Natural killer cell treated with Interleukin-12 subunit alpha and Interleukin-12 subunit beta and Interleukin-15 and Interleukin-18, amount 100 ng/mL, for 72 hours (primary cell): ENCODE measurements at regions not wholly inside any gene's neighbourhood (a gene's known extent, or its start where the extent isn't known, plus 50 kb on each side); places are given as distances from the start of the nearest gene placed in this dataset.
"Not testable (repeated sequence)": the region's sequence is repeated elsewhere in the genome, so short reads cannot be mapped to it uniquely, and the experiment has no call there.

Experiments used
- ATAC-seq, 2 donors: fragments of 150-1000 bp; cut with Tn5 transposase in 1 of 2; sonication (Bioruptor Pico), chemical (Tn5 transposase) in 1 of 2; 2 replicates each; pipeline ENCODE4 v1.10.0; 2021
- DNase-seq: peaks from one replicate; pipeline ENCODE4 v3.0.0; 2022; ENCODE audit warnings: low spot score
- H3K27ac Mint-ChIP-seq, 2 donors: 1 replicate in 1 of 2; 2 replicates in 1 of 2; pipeline ENCODE4 v1.8.0; 2022; ENCODE audit warnings: mixed read lengths in 2 of 2, mild to moderate bottlenecking in 1 of 2, moderate library complexity in 1 of 2
- H3K27me3 Mint-ChIP-seq, 2 donors: 1 replicate in 1 of 2; 2 replicates in 1 of 2; pipeline ENCODE4 v1.8.0; 2022; ENCODE audit warnings: mixed read lengths in 2 of 2
- H3K36me3 Mint-ChIP-seq: one replicate; pipeline ENCODE4 v1.8.0; 2022; ENCODE audit warnings: mixed read lengths
- H3K4me1 Mint-ChIP-seq, 2 donors: 1 replicate in 1 of 2; 2 replicates in 1 of 2; pipeline ENCODE4 v1.8.0; 2022; ENCODE audit warnings: low read depth in 2 of 2, mixed read lengths in 2 of 2, mild to moderate bottlenecking in 1 of 2
- H3K4me3 Mint-ChIP-seq: one replicate; pipeline ENCODE4 v1.8.0; 2022; ENCODE audit warnings: mixed read lengths
- H3K9me3 Mint-ChIP-seq: 2 replicates; pipeline ENCODE4 v1.8.0; 2022; ENCODE audit warnings: mixed read lengths

DNA sequence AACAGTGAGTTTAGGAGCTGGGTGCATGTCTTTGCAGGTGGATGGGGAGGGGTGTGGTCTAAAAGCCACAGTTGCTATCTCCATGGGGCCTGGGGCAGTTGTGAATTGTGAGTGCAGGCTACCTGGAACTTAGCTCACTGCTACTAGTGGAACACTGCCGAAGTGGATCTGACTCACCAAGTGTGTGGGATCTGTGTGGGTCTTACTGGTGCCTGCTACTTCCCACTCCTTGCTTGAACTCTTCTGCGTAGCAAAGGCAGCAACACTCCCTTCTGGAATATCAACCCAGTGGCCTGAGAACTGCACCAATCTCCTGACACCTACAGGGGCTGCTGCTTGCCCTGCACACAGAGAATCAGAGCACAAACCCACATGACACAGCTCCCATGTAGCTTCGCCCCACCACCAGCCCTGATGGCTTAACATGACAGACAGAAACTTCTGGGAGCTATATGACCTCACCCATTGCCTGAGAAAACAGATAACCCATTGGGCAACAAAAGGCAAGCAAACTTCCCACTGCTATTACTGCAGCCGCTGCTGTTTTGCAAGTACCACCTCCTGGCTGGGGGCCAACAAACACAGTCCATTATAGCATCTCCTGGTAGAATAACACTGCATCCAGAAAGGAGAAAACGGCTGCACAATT lies 455.1 kb upstream of the DDX18 start:
- H3K9me3 Mint-ChIP-seq, result peaks cover 24% of the 10 kb centered on the region
- no peaks in the 10 kb centered on the region for H3K36me3 Mint-ChIP-seq
- ATAC-seq (no peak), DNase-seq (no peak)
- H3K4me1 Mint-ChIP-seq, result no peaks in the 10 kb centered on the region
- H3K4me3 Mint-ChIP-seq, result no peak overlapping the region
- H3K27me3 Mint-ChIP-seq, result no peaks in the 10 kb centered on the region
- no peak overlapping the region for H3K27ac Mint-ChIP-seq

DNA sequence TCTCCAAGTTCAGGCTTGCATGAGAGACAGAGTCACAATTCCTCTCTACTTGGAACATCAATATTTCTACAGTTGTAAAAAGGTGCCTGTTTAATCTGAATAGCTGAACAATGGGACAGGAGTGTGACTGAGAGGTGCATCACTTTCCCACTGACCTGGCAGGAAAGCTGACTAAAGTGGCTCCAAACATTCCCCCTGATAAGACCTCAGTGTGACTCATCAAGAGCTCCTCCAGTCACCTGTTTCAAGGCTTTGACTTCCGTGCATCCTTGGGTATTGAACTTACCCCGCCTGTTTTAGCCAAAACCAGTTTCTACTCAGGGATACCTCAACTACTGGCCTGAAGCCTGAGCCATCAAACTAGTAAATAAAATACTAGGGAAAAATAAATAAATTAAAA lies 453.9 kb upstream of the DDX18 start:
- ATAC-seq, result no peak

DNA sequence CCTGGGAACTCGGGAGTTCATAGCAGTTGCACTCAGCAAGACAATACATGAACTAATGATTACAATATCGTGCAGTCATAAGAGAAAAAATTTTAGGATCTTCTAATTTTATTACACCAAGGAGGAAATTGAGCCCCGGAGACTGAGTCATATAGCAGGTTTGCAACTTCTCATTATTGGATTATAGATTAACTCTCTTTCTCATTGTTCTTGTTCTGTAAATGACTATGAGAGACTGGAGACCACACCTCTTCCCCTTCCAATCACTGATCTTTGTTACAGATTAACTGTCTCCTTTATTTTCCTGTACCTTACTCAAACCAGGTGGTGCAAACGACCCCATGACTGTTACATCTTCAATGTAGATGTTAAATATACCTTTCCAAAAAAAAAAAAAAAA lies 435.8 kb upstream of the DDX18 start:
- H3K36me3 Mint-ChIP-seq, result no peaks in the 10 kb centered on the region
- ATAC-seq, result no peak

More for the DNA sequence above, 453.9 kb upstream of the DDX18 start:
- DNase-seq, result no peak
- no peaks in the 10 kb centered on the region for H3K36me3 Mint-ChIP-seq
- no peak overlapping the region for H3K27ac Mint-ChIP-seq
- peaks cover 27% of the 10 kb centered on the region for H3K9me3 Mint-ChIP-seq
- no peak overlapping the region for H3K4me3 Mint-ChIP-seq
- H3K27me3 Mint-ChIP-seq, result no peaks in the 10 kb centered on the region
- no peaks in the 10 kb centered on the region for H3K4me1 Mint-ChIP-seq

DNA sequence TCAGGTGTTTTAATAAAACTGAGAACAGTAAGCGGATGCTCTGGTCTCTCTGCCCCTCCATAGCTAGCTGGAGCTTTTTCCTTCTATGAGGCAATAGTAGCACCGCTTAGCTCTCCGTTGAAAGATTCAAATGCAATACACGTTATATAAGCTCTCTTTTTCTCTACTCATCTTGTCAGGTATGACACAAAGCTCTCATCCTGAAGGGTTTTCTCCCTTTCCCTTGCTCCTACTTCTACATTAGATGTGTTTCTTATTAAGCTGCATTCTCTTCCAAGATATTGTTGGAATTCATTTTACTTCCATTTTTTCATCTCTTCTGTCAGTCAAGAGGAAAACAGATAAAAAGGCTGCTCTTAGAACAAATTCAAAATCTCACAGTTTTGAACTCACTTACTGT lies 434.6 kb upstream of the DDX18 start:
- Mint-ChIP-seq H3K36me3 (no peaks in the 10 kb centered on the region), H3K4me1 (no peaks in the 10 kb centered on the region), H3K9me3 (peaks cover 10% of the 10 kb centered on the region), H3K4me3 (no peak overlapping the region), H3K27ac (no peak overlapping the region), H3K27me3 (no peaks in the 10 kb centered on the region)
- ATAC-seq (no peak), DNase-seq (no peak)

More for the DNA sequence above, 435.8 kb upstream of the DDX18 start:
- peaks cover 7% of the 10 kb centered on the region for H3K9me3 Mint-ChIP-seq
- no peaks in the 10 kb centered on the region for H3K27me3 Mint-ChIP-seq
- no peak overlapping the region for H3K4me3 Mint-ChIP-seq
- no peaks in the 10 kb centered on the region for H3K4me1 Mint-ChIP-seq
- DNase-seq, result no peak
- no peak overlapping the region for H3K27ac Mint-ChIP-seq

DNA sequence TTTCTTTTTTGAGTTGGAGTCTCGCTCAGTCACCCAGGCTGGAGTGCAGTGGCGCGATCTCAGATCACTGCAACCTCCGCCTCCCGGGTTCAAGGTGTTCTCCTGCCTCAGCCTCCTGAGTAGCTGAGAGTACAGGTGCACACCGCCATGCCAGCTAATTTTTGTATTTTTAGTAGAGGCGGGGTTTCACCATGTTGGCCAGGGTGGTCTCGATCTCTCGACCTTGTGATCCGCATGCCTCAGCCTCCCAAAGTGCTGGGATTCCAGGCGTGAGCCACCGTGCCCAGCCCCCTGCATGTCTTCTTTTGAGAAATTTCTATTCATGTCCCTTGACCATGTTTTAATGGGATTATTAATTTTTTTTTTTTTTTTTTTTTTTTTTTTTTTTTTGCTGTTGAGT lies 430.5 kb upstream of the DDX18 start:
- peaks cover 25% of the 10 kb centered on the region for H3K9me3 Mint-ChIP-seq
- not testable (repeated sequence) for H3K27me3 Mint-ChIP-seq, DNase-seq, H3K27ac Mint-ChIP-seq, H3K36me3 Mint-ChIP-seq, ATAC-seq, H3K4me1 Mint-ChIP-seq, H3K4me3 Mint-ChIP-seq

DNA sequence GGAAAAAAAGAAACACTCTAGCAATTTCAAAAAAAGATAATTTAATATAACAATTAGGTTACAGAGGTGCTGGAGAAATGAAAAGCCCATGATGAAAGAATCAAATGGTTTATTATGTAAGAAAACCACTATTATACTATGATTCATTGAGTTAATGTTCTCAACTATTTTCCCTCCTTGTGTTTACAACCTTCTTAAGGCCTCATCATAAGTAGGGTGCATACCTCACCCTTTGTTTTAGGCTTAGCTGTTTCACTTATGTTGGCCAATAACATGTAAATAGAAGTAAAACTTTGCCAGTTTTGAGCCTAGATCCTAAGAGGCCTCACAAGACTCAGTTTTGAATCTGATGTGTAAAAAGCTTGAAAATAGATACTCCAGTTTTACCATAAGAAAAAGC lies 418.3 kb upstream of the DDX18 start:
- no peaks in the 10 kb centered on the region for H3K27me3 Mint-ChIP-seq
- ATAC-seq, result no peak
- H3K9me3 Mint-ChIP-seq, result peaks cover 23% of the 10 kb centered on the region
- no peak overlapping the region for H3K27ac Mint-ChIP-seq
- no peaks in the 10 kb centered on the region for H3K4me1 Mint-ChIP-seq
- no peak for DNase-seq
- H3K4me3 Mint-ChIP-seq, result no peak overlapping the region
- no peaks in the 10 kb centered on the region for H3K36me3 Mint-ChIP-seq

DNA sequence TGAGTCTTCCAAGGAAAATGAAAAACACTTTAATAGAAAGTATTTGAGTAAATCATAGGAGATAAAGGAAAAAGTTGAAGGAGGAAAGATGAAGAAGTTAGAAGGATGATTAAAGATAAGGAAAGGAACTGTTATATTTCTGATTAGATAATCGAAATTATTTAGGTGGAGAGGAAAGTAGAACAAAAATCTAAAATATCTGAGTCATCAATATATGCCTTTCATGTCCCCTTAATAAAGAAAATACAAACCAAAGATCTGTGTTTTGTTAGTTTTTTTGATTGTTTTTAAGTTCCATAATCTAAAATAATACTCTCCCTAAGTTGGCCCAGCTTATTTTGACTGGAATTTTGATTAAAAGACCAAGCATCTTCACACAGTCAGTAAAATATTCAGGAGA lies 412.9 kb upstream of the DDX18 start:
- Mint-ChIP-seq H3K9me3 (peaks cover 12% of the 10 kb centered on the region), H3K4me1 (no peaks in the 10 kb centered on the region), H3K4me3 (no peak overlapping the region), H3K27ac (no peak overlapping the region), H3K27me3 (no peaks in the 10 kb centered on the region), H3K36me3 (no peaks in the 10 kb centered on the region)
- DNase-seq (no peak), ATAC-seq (no peak)

DNA sequence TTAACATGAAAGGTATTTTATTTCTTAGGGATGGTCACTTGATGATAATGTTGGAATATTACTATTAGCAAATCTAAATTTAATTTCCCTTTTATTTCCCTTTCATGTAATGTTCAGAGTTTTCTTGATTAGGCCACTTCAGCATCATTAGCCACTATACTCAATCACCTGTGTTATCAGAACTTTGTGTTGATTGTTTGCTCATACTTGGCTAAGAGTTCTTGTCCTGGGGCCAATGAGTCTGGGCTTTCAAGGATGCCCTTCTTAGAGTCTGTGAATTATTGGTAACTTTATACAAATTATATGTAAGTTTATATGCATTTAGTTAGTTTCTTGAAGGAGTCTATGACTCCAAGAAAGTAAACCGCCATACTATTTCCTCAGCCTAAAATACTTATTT lies 408.0 kb upstream of the DDX18 start:
- H3K36me3 Mint-ChIP-seq, result no peaks in the 10 kb centered on the region
- peaks cover 19% of the 10 kb centered on the region for H3K9me3 Mint-ChIP-seq
- DNase-seq (no peak), ATAC-seq (no peak)
- no peak overlapping the region for H3K4me3 Mint-ChIP-seq
- H3K27ac Mint-ChIP-seq, result no peak overlapping the region
- no peaks in the 10 kb centered on the region for H3K27me3 Mint-ChIP-seq
- H3K4me1 Mint-ChIP-seq, result no peaks in the 10 kb centered on the region

DNA sequence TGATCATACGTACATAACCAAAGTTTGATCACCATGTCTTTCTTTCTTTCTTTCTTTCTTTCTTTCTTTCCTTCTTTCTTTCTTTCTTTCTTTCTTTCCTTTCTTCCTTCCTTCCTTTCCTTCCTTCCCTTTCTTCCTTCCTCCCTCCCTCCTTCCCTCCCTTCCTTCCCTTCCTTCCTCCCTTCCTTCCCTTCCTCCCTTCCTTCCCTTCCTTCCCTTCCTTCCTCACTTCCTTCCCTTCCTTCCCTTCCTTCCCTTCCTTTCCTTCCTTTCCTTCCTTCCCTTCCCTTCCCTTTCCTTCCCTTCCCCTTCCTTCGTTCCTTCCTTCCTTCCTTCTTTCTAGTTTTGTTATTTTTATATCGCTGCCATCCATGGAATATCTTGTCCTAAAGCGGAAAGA lies 406.7 kb upstream of the DDX18 start:
- H3K4me1 Mint-ChIP-seq, result no peaks in the 10 kb centered on the region
- H3K36me3 Mint-ChIP-seq, result no peaks in the 10 kb centered on the region
- no peak overlapping the region for H3K4me3 Mint-ChIP-seq
- ATAC-seq, result no peak
- H3K27me3 Mint-ChIP-seq, result no peaks in the 10 kb centered on the region
- H3K9me3 Mint-ChIP-seq, result peaks cover 24% of the 10 kb centered on the region
- no peak overlapping the region for H3K27ac Mint-ChIP-seq
- no peak for DNase-seq

DNA sequence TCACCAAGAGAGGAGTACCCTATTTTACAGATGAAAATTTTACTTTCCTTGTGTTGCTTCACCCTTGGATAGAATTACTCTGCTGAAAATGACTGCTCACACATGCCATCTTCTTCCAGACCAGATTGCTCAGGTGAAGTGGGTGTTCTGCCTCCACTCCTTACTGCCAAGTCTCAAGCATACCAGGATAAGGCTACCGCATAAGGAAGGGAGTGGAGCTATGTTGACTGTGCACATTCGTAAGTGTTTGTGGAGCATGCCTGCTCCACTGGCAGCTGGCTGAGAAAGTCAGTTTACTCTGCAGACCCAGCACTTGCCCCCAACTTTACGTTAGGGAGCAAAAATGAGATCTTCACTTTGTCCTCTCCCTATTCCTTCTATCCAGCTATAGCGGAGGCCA lies 405.0 kb upstream of the DDX18 start:
- H3K4me1 Mint-ChIP-seq, result no peaks in the 10 kb centered on the region
- no peaks in the 10 kb centered on the region for H3K27me3 Mint-ChIP-seq
- H3K4me3 Mint-ChIP-seq, result no peak overlapping the region
- ATAC-seq, result no peak
- no peak for DNase-seq
- no peak overlapping the region for H3K27ac Mint-ChIP-seq
- no peaks in the 10 kb centered on the region for H3K36me3 Mint-ChIP-seq
- peaks cover 26% of the 10 kb centered on the region for H3K9me3 Mint-ChIP-seq

DNA sequence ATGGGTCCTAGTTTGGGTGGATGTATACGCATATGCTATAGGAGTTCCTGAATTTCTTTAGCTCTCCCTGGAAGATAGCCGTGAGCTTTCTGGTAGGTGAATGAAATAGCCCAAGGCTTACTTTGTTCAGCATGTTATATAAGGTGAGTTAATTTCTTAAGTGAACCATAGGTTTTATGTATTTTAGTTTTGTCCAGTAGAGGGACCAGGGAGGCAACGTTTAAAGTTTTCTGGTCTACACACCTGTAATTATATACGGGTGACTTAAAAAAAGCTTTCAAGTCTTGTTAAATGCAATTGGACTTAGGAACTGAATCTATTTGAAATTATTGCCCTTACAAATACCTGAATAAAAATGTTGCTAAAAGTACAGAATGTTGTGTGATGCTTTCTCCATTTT lies 402.5 kb upstream of the DDX18 start:
- DNase-seq (no peak), ATAC-seq (no peak)
- peaks cover 27% of the 10 kb centered on the region for H3K9me3 Mint-ChIP-seq
- no peaks in the 10 kb centered on the region for H3K27me3 Mint-ChIP-seq
- H3K4me1 Mint-ChIP-seq, result no peaks in the 10 kb centered on the region
- H3K27ac Mint-ChIP-seq, result no peak overlapping the region
- no peaks in the 10 kb centered on the region for H3K36me3 Mint-ChIP-seq
- no peak overlapping the region for H3K4me3 Mint-ChIP-seq

DNA sequence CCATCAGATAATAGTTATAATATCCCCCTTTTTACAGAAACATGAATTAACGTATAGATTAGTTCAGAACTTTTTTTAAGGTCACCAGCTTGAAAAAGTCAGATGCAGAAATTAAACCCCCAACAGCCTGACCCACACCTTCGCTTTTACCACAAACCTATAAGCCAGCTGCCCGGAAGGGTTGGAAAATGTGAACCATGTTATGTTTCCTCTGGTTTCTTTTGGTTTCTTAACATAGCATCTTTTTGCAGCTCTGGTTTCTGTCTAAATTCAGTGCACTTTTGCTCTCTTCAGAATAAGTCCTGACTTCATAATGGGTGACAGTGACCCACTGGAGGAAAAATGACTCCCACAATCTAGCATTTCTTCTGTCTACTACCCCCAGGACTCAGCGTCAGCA lies 381.7 kb upstream of the DDX18 start:
- Mint-ChIP-seq H3K27ac (no peak overlapping the region), H3K27me3 (no peaks in the 10 kb centered on the region), H3K4me1 (no peaks in the 10 kb centered on the region), H3K4me3 (no peak overlapping the region), H3K36me3 (no peaks in the 10 kb centered on the region), H3K9me3 (peaks cover 12% of the 10 kb centered on the region)
- DNase-seq (no peak), ATAC-seq (no peak)

DNA sequence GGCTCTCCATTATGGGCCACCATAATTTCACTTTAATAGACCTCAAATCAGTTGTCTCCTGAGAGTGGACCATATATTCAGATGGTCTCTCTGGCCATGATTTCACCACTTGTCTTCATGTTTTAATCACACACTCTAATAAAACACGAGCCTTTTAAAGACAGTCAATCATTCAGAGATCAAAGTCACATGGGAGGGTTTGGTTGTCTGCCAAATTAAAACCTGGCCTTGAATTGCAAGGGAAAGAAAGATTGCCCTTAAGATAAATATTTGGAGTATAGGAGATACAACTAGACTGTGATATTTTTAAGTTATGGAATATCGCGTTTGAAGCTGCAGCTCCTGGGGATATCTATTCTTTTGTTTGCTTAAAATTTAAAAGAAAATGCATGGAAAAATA lies 377.8 kb upstream of the DDX18 start:
- no peaks in the 10 kb centered on the region for H3K36me3 Mint-ChIP-seq
- H3K4me3 Mint-ChIP-seq, result no peak overlapping the region
- ATAC-seq, result no peak
- no peak for DNase-seq
- H3K4me1 Mint-ChIP-seq, result no peaks in the 10 kb centered on the region
- H3K9me3 Mint-ChIP-seq, result peaks cover 9% of the 10 kb centered on the region
- H3K27ac Mint-ChIP-seq, result no peak overlapping the region
- no peaks in the 10 kb centered on the region for H3K27me3 Mint-ChIP-seq

DNA sequence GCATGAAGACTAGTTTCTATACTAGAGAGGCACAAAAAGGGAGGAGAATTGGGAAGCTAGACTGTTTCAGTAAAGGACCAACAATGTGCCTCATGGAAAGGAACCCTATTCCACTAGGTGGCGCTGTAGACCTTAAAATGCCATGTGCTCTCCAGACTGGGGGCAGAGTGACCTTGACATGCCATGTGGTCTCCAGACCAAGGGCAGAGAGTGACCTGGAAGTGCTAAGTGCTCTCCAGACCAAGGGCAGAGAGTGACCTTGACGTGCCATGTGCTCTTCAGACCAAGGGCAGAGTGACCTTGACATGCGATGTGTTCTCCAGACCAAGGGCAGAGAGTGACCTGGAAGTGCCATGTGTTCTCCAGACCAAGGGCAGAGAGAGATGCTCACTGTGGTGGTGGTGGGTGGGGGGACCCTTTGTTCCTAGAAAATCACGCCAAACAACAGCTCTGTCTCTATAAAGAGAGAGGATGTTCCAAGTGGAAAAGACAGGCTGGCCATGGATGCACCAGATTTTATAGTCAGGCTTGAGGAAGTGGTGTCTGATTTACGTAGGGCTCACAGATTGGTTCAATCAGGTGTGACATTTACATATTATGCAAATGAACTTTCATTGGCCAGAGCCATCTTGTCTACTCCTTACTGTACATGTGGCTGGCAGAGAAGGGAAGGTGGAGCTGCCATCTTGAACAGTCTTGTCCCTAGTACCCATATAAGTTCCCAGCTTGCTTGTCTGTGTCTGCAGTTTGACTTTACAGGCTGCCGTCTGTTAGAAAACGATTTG lies 344.0 kb upstream of the DDX18 start:
- Mint-ChIP-seq H3K36me3 (no peaks in the 10 kb centered on the region), H3K27ac (no peak overlapping the region), H3K4me3 (no peak overlapping the region), H3K27me3 (no peaks in the 10 kb centered on the region), H3K9me3 (peaks cover 6% of the 10 kb centered on the region), H3K4me1 (no peaks in the 10 kb centered on the region)
- no peak for DNase-seq
- ATAC-seq, result no peak

DNA sequence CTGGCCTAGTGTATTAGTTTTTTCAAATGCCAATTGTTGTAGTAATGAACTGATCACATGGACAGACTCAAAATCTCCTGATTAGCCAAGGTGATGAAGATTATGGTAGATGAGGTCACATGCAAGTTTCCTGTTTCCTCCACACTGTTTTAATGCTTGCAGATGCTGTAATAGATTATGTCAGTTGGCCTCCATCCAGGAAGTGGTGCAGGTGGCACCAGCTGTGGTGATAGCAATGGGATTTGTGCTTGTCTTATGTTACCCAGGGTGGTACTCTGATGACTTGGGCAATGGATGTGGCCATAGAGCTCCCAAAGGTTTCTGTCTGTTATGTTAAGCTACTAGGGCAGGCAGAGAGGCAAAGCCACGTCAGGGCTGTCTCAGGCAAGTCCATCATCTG lies 332.9 kb upstream of the DDX18 start:
- H3K4me3 Mint-ChIP-seq, result no peak overlapping the region
- no peaks in the 10 kb centered on the region for H3K4me1 Mint-ChIP-seq
- no peak overlapping the region for H3K27ac Mint-ChIP-seq
- peaks cover 26% of the 10 kb centered on the region for H3K9me3 Mint-ChIP-seq
- ATAC-seq (no peak), DNase-seq (no peak)
- no peaks in the 10 kb centered on the region for H3K27me3 Mint-ChIP-seq
- H3K36me3 Mint-ChIP-seq, result no peaks in the 10 kb centered on the region
